K562 (cell line): ENCODE measurements at regions not wholly inside any gene's neighbourhood (a gene's known extent, or its start where the extent isn't known, plus 50 kb on each side); places are given as distances from the start of the nearest gene placed in this dataset.

Source experiments
- ARHGAP35 ChIP-seq: fragments of 450-650 bp; IDR thresholded peaks from 2 replicates; pipeline ENCODE4 v1.6.1; 2018; ENCODE audit not compliant: partially characterized antibody
- CREB1 ChIP-seq, 2 experiments: sonication (generic) in 1 of 2; formaldehyde crosslinking in 1 of 2; IDR thresholded peaks; 2 replicates each; pipeline versions ENCODE4 v1.6.1 to v1.8.0; 2012 to 2022; ENCODE audit warnings: inconsistent platforms in 1 of 2, mild to moderate bottlenecking in 1 of 2, missing genetic modification reagents in 1 of 2, moderate library complexity in 1 of 2
- CTCF ChIP-seq, 3 experiments: IDR thresholded peaks in 2 of 3; conservative IDR thresholded peaks in 1 of 3; 2 replicates each; pipeline ENCODE4 v1.5.1; 2011 to 2012; ENCODE audit warnings: low read length in 3 of 3, mild to moderate bottlenecking in 3 of 3, control low read depth in 2 of 3, improper control_type of control experiment in 1 of 3, inconsistent platforms in 1 of 3, low read depth in 1 of 3, mixed read lengths in 1 of 3, moderate library complexity in 1 of 3; ENCODE audit not compliant: insufficient read depth in 2 of 3
- EGR1 ChIP-seq: fragments of 450-650 bp; conservative IDR thresholded peaks from 2 replicates; pipeline ENCODE4 v1.6.1; 2017; ENCODE audit warnings: mild to moderate bottlenecking
- FOXM1 ChIP-seq, 2 experiments: fragments of 450-650 bp in 1 of 2; sonication (generic) in 1 of 2; formaldehyde crosslinking in 1 of 2; IDR thresholded peaks; 2 replicates each; pipeline versions ENCODE4 v1.6.1 to v1.9.0; 2017 to 2022; ENCODE audit warnings: low read depth in 2 of 2, mild to moderate bottlenecking in 2 of 2, missing genetic modification reagents in 1 of 2, moderate library complexity in 1 of 2
- TCF3 ChIP-seq: sonication (generic); formaldehyde crosslinking; IDR thresholded peaks from 2 replicates; pipeline ENCODE4 v1.4.0; 2020; ENCODE audit warnings: mild to moderate bottlenecking, missing genetic modification reagents
- ZBTB40 ChIP-seq, 2 experiments: fragments of 450-650 bp in 1 of 2; sonication (generic) in 1 of 2; formaldehyde crosslinking in 1 of 2; IDR thresholded peaks; 2 replicates each; pipeline versions ENCODE4 v1.7.1 to v1.9.0; 2016 to 2022; ENCODE audit warnings: inconsistent platforms in 1 of 2, mild to moderate bottlenecking in 1 of 2, missing genetic modification reagents in 1 of 2
- ZHX1 ChIP-seq: fragments of 150-350 bp; conservative IDR thresholded peaks from 2 replicates; pipeline ENCODE4 v1.6.1; 2014; ENCODE audit warnings: low read length
- ZNF146 ChIP-seq: IDR thresholded peaks from one replicate; pipeline ENCODE4 v1.6.1; 2018; ENCODE audit warnings: missing compliant biosample characterization; ENCODE audit not compliant: unreplicated experiment
- ZNF282 ChIP-seq: sonication (generic); formaldehyde crosslinking; IDR thresholded peaks from 2 replicates; pipeline ENCODE4 v1.8.1; 2023; ENCODE audit warnings: missing genetic modification reagents
- ZNF324 ChIP-seq: fragments of 250-450 bp; sonication (Bioruptor Pico); IDR thresholded peaks from 2 replicates; pipeline ENCODE4 v1.4.0; 2020; ENCODE audit warnings: mild to moderate bottlenecking
- ZNF449 ChIP-seq: fragments of 250-450 bp; sonication (Bioruptor Pico); IDR thresholded peaks from 2 replicates; pipeline ENCODE4 v1.8.0; 2022; ENCODE audit warnings: moderate library complexity, mild to moderate bottlenecking, inconsistent platforms

- TF ChIP-seq ZNF282 (CRISPR knock-in tag) (no peak), CREB1 (IDR thresholded peaks at IDR 0.05) (no peak), CREB1 (CRISPR knock-in tag; IDR thresholded peaks at IDR 0.05) (no peak), CTCF (IDR thresholded peaks at IDR 0.05 in 2 of 3, conservative IDR thresholded peaks at IDR 0.05 in 1 of 3; ENCODE audit: insufficient read depth in 2 of 3, low read depth in 1 of 3, low read length in 3 of 3) (no peak), ZNF449 (no peak), ZBTB40 (IDR thresholded peaks at IDR 0.05) (no peak), ZBTB40 (CRISPR knock-in tag; IDR thresholded peaks at IDR 0.05) (no peak), ARHGAP35 (no peak), ZNF324 (no peak), TCF3 (no peak), ZNF146 (CRISPR knock-in tag) (no peak), ZHX1 (no peak), EGR1 (no peak), FOXM1 (IDR thresholded peaks at IDR 0.05; ENCODE audit: low read depth) (no peak), FOXM1 (CRISPR knock-in tag; IDR thresholded peaks at IDR 0.05; ENCODE audit: low read depth) (no peak)
These were observed 80.8 kb upstream of the COL21A1 start for GRCh38 chr6:56327946-56328727.
